ENCODE measurements at regions not wholly inside any gene's neighbourhood (a gene's known extent, or its start where the extent isn't known, plus 50 kb on each side); places are given as distances from the start of the nearest gene placed in this dataset.

DNA sequence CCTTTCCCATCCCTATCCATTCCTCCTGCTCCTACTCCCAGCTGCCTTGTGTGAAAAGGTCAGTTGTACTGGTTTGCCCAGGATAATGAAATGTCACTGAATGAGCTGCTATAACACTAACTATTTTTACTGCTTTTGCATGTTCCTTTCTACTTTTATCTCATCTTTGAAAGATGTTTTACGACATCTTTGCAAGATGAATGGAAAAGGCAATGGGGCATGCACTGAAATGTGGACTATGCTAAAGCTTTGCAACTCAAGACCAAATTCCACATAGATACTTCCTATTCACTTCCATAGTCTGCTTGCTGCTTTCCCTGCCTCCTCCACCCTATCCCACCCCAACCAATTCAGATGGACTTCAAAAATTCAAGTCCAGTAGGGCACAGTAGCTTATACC lies 111.3 kb downstream of the SETD4 start:
- TF ChIP-seq, protein P1, sequence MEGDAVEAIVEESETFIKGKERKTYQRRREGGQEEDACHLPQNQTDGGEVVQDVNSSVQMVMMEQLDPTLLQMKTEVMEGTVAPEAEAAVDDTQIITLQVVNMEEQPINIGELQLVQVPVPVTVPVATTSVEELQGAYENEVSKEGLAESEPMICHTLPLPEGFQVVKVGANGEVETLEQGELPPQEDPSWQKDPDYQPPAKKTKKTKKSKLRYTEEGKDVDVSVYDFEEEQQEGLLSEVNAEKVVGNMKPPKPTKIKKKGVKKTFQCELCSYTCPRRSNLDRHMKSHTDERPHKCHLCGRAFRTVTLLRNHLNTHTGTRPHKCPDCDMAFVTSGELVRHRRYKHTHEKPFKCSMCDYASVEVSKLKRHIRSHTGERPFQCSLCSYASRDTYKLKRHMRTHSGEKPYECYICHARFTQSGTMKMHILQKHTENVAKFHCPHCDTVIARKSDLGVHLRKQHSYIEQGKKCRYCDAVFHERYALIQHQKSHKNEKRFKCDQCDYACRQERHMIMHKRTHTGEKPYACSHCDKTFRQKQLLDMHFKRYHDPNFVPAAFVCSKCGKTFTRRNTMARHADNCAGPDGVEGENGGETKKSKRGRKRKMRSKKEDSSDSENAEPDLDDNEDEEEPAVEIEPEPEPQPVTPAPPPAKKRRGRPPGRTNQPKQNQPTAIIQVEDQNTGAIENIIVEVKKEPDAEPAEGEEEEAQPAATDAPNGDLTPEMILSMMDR (IDR thresholded peaks at IDR 0.05 in 8 of 11, conservative IDR thresholded peaks at IDR 0.05 in 3 of 11) = no peak
- TF ChIP-seq POLR2A (IDR thresholded peaks at IDR 0.05) = no peak

Data from spleen (tissue), 7 donors.